ENCODE measurements at regions not wholly inside any gene's neighbourhood (a gene's known extent, or its start where the extent isn't known, plus 50 kb on each side); places are given as distances from the start of the nearest gene placed in this dataset.

- Mint-ChIP-seq H3K4me3 (no peak overlapping the region), H3K9me3 (peaks cover 0 to 18% (median 9%) of the 10 kb centered on the region in 9 donors), H3K4me1 (no peaks in the 10 kb centered on the region), H3K27ac (no peak overlapping the region), H3K36me3 (no peaks in the 10 kb centered on the region), H3K27me3 (no peaks in the 10 kb centered on the region)
- DNase-seq (no peak), ATAC-seq (no peak)
- POLR2A ChIA-PET: no interaction called here
Observed at GRCh38 chr3:83890763-83891135, 1068.0 kb upstream of the CADM2 start.

GRCh38 chr3:83894223-83894622 lies 1064.6 kb upstream of the CADM2 start:
- no peak for ATAC-seq

GRCh38 chr3:83895892-83896291 lies 1062.9 kb upstream of the CADM2 start:
- Mint-ChIP-seq H3K4me1 (no peaks in the 10 kb centered on the region), H3K27me3 (no peaks in the 10 kb centered on the region), H3K27ac (no peak overlapping the region), H3K36me3 (no peaks in the 10 kb centered on the region), H3K9me3 (peaks cover 5 to 17% (median 9%) of the 10 kb centered on the region in 9 donors), H3K4me3 (no peak overlapping the region)
- DNase-seq (no peak), ATAC-seq (no peak)
- POLR2A ChIA-PET: no interaction called here

More at GRCh38 chr3:83894223-83894622, 1064.6 kb upstream of the CADM2 start:
- Mint-ChIP-seq H3K36me3 (no peaks in the 10 kb centered on the region), H3K4me1 (no peaks in the 10 kb centered on the region), H3K4me3 (no peak overlapping the region), H3K27ac (no peak overlapping the region), H3K27me3 (no peaks in the 10 kb centered on the region), H3K9me3 (peaks cover 0 to 18% (median 9%) of the 10 kb centered on the region in 9 donors)
- POLR2A ChIA-PET: no interaction called here
- DNase-seq: no peak

- no peaks in the 10 kb centered on the region for H3K27me3 Mint-ChIP-seq
- DNase-seq (no peak), ATAC-seq (no peak)
- no peaks in the 10 kb centered on the region for H3K4me1 Mint-ChIP-seq
- peaks cover 3 to 43% (median 10%) of the 10 kb centered on the region in 9 donors for H3K9me3 Mint-ChIP-seq
- no peak overlapping the region for H3K4me3 Mint-ChIP-seq
- no peaks in the 10 kb centered on the region for H3K36me3 Mint-ChIP-seq
- POLR2A ChIA-PET: no interaction called here
- H3K27ac Mint-ChIP-seq: no peak overlapping the region
Observed at GRCh38 chr3:83902787-83903533, 1055.8 kb upstream of the CADM2 start.

GRCh38 chr3:83913381-83913780 lies 1045.4 kb upstream of the CADM2 start:
- Mint-ChIP-seq H3K4me1 (no peaks in the 10 kb centered on the region), H3K36me3 (no peaks in the 10 kb centered on the region), H3K4me3 (no peak overlapping the region), H3K27ac (no peak overlapping the region), H3K9me3 (peaks cover 0 to 8% (median 2%) of the 10 kb centered on the region in 9 donors), H3K27me3 (no peaks in the 10 kb centered on the region)
- POLR2A ChIA-PET: no interaction called here
- DNase-seq: no peak
- no peak for ATAC-seq

GRCh38 chr3:83926291-83926690 lies 1032.5 kb upstream of the CADM2 start:
- no peak overlapping the region for H3K27ac Mint-ChIP-seq
- H3K4me1 Mint-ChIP-seq: no peaks in the 10 kb centered on the region
- H3K9me3 Mint-ChIP-seq: peaks cover 10 to 44% (median 22%) of the 10 kb centered on the region in 9 donors
- DNase-seq: no peak
- peaks cover 0 to 21% (median 0%) of the 10 kb centered on the region in 3 donors for H3K36me3 Mint-ChIP-seq
- no peak for ATAC-seq
- no peak overlapping the region for H3K4me3 Mint-ChIP-seq
- H3K27me3 Mint-ChIP-seq: no peaks in the 10 kb centered on the region
- POLR2A ChIA-PET: no interaction called here

- ATAC-seq: no peak
- POLR2A ChIA-PET: no interaction called here
Observed at GRCh38 chr3:83928391-83928790, 1030.4 kb upstream of the CADM2 start.

GRCh38 chr3:83928903-83929302 lies 1029.9 kb upstream of the CADM2 start:
- H3K27me3 Mint-ChIP-seq: no peaks in the 10 kb centered on the region
- POLR2A ChIA-PET: no interaction called here
- peaks cover 13 to 50% (median 25%) of the 10 kb centered on the region in 9 donors for H3K9me3 Mint-ChIP-seq
- H3K27ac Mint-ChIP-seq: no peak overlapping the region
- no peak for DNase-seq
- ATAC-seq: no peak
- H3K4me3 Mint-ChIP-seq: no peak overlapping the region
- H3K4me1 Mint-ChIP-seq: no peaks in the 10 kb centered on the region
- H3K36me3 Mint-ChIP-seq: peaks cover 0 to 26% (median 0%) of the 10 kb centered on the region in 3 donors

More at GRCh38 chr3:83928391-83928790, 1030.4 kb upstream of the CADM2 start:
- no peak overlapping the region for H3K27ac Mint-ChIP-seq
- H3K4me1 Mint-ChIP-seq: no peaks in the 10 kb centered on the region
- H3K36me3 Mint-ChIP-seq: peaks cover 0 to 26% (median 0%) of the 10 kb centered on the region in 3 donors
- H3K4me3 Mint-ChIP-seq: no peak overlapping the region
- peaks cover 13 to 48% (median 25%) of the 10 kb centered on the region in 9 donors for H3K9me3 Mint-ChIP-seq
- DNase-seq: no peak
- no peaks in the 10 kb centered on the region for H3K27me3 Mint-ChIP-seq

GRCh38 chr3:83934192-83935021 lies 1024.4 kb upstream of the CADM2 start:
- no peaks in the 10 kb centered on the region for H3K4me1 Mint-ChIP-seq
- peaks cover 0 to 18% (median 0%) of the 10 kb centered on the region in 3 donors for H3K36me3 Mint-ChIP-seq
- no peak overlapping the region for H3K4me3 Mint-ChIP-seq
- POLR2A ChIA-PET: no interaction called here
- H3K27me3 Mint-ChIP-seq: no peaks in the 10 kb centered on the region
- ATAC-seq (no peak), DNase-seq (no peak)
- peaks cover 10 to 56% (median 29%) of the 10 kb centered on the region in 9 donors for H3K9me3 Mint-ChIP-seq
- no peak overlapping the region for H3K27ac Mint-ChIP-seq

GRCh38 chr3:83938491-83938890 lies 1020.3 kb upstream of the CADM2 start:
- no peaks in the 10 kb centered on the region for H3K27me3 Mint-ChIP-seq
- DNase-seq (no peak), ATAC-seq (no peak)
- H3K4me1 Mint-ChIP-seq: no peaks in the 10 kb centered on the region
- H3K36me3 Mint-ChIP-seq: peaks cover 0 to 4% (median 0%) of the 10 kb centered on the region in 3 donors
- POLR2A ChIA-PET: no interaction called here
- peaks cover 4 to 41% (median 14%) of the 10 kb centered on the region in 9 donors for H3K9me3 Mint-ChIP-seq
- H3K27ac Mint-ChIP-seq: no peak overlapping the region
- no peak overlapping the region for H3K4me3 Mint-ChIP-seq

- Mint-ChIP-seq H3K36me3 (peaks cover 0 to 4% (median 0%) of the 10 kb centered on the region in 3 donors), H3K27ac (no peak overlapping the region)
- POLR2A ChIA-PET: no interaction called here
Observed at GRCh38 chr3:83941990-83942745, 1016.6 kb upstream of the CADM2 start.

GRCh38 chr3:83946049-83946448 lies 1012.7 kb upstream of the CADM2 start:
- H3K4me3 Mint-ChIP-seq: no peak overlapping the region
- no peaks in the 10 kb centered on the region for H3K4me1 Mint-ChIP-seq
- DNase-seq (no peak), ATAC-seq (no peak)
- H3K9me3 Mint-ChIP-seq: peaks cover 0 to 19% (median 5%) of the 10 kb centered on the region in 9 donors
- POLR2A ChIA-PET: no interaction called here
- H3K27ac Mint-ChIP-seq: no peak overlapping the region
- H3K36me3 Mint-ChIP-seq: peaks cover 0 to 4% (median 0%) of the 10 kb centered on the region in 3 donors
- H3K27me3 Mint-ChIP-seq: no peaks in the 10 kb centered on the region

More at GRCh38 chr3:83941990-83942745, 1016.6 kb upstream of the CADM2 start:
- DNase-seq (no peak), ATAC-seq (no peak)
- peaks cover 0 to 20% (median 7%) of the 10 kb centered on the region in 9 donors for H3K9me3 Mint-ChIP-seq
- H3K4me1 Mint-ChIP-seq: no peaks in the 10 kb centered on the region
- no peaks in the 10 kb centered on the region for H3K27me3 Mint-ChIP-seq
- no peak overlapping the region for H3K4me3 Mint-ChIP-seq

- Mint-ChIP-seq H3K9me3 (peaks cover 0 to 18% (median 4%) of the 10 kb centered on the region in 9 donors), H3K4me3 (no peak overlapping the region), H3K4me1 (no peaks in the 10 kb centered on the region), H3K27me3 (no peaks in the 10 kb centered on the region), H3K36me3 (peaks cover 0 to 4% (median 0%) of the 10 kb centered on the region in 3 donors), H3K27ac (no peak overlapping the region)
- ATAC-seq (no peak), DNase-seq (no peak)
- POLR2A ChIA-PET: no interaction called here
Observed at GRCh38 chr3:83946554-83946953, 1012.2 kb upstream of the CADM2 start.
